CD4-positive, alpha-beta T cell treated with Interleukin-1 beta for 1 hour (primary cell): ENCODE measurements at regions not wholly inside any gene's neighbourhood (a gene's known extent, or its start where the extent isn't known, plus 50 kb on each side); places are given as distances from the start of the nearest gene placed in this dataset.

Experiments
- DNase-seq, 2 donors: peaks; one replicate each; pipeline ENCODE4 v3.0.0-alpha.2; 2020 to 2022

- no peak for DNase-seq
Observed at GRCh38 chr4:32203340-32203739, 1483.2 kb downstream of the PCDH7 start.

- no peak for DNase-seq
Observed at GRCh38 chr4:32206756-32207155, 1486.6 kb downstream of the PCDH7 start.

DNA sequence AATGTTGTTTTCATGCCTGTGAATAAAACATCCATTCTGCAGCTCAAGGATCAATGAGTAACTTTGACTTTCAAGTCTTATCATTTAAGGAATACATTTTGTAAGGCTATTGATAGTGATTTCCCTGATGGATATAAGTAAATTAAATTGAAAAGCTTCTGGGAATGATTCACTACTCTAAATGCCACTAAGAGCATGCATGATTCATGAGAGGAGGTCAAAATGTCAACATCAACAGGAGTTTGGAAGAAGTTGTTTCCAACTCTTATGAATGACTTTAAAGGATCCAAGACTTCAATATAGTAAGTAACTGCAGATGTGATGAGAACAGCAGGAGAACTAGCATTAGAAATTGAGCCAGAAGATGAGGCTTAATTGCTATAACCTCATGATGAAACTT is 1487.3 kb downstream of the PCDH7 start:
- DNase-seq: no peak

GRCh38 chr4:32215277-32215676 is 1495.1 kb downstream of the PCDH7 start:
- no peak for DNase-seq

DNA sequence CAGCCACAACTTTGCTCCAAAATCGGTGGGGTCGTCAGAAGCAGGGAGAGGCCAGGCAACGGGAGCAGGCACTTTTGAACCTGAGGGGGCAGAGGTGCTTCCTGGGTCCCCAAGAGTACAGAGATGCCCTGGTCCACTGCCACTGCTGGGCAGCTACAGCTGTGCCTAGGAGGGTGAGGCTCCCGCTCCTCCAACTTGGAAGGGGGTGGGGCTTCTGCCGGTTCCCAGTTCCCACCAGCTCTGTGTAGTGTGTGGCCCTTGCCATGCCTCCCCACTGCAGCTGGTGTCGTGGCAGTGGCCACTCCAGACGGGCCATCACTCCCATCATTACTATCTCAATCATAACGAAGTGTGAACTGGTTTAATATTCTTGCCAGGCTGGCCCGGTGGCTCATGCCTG is 1496.3 kb downstream of the PCDH7 start:
- DNase-seq: no peak

- DNase-seq: no peak
Observed at GRCh38 chr4:32219306-32220075, 1499.3 kb downstream of the PCDH7 start.

DNA sequence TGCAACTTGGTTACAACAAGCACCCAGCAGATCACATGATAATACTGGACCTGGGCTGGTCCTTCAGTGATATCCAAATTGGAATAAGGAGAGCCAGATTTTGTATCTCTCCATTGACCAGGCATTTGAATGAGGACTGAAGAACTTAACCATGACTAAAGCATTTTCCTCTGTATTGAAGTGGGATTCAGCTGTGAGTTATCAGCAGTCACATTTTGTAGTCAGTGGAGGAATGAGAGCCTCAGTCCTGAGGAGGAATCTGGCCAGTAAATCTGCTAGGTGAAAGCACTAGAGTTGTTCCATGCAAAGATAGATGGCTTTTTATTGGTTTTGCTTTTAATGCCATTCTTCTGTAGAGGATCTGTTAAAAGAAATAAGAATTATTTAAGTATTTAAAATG is 1506.0 kb downstream of the PCDH7 start:
- no peak for DNase-seq

DNA sequence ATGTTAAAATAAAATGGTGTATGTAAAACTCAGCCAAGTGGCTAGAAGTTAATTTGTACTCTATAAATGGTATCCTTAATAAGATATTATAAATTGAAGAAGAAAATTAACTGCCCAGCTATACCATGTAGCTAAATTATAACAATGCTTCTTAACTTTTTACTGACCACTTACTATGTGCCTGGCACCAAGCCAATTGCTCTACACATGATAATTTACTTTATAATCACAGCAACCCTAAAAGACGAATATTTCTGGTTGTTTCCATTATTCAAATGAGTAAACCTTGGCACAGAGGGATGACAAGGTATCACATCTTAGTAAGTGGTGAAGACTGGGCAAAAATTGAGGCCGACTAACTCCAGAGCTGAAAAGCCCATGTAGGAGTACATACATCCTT is 1506.6 kb downstream of the PCDH7 start:
- DNase-seq: no peak

DNA sequence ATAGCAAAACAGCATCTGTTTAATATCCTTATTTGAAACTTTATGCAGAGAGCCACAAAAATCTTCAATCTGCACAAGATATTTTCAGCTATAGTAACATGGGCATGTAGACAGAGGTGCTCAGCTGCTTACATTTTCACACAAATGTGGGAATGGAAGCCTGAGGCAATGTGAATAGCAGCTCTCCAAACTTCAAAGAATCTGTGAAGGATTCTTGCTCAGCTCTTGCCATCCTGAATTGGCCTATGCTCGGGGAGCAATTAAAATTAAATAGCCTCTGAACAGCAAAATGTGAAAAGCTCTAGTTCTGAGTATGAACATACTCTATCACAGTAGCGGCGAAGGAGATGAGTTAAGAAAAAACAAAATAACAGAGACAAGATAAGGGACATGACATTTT is 1523.8 kb downstream of the PCDH7 start:
- no peak for DNase-seq

GRCh38 chr4:32249040-32249439 is 1528.9 kb downstream of the PCDH7 start:
- no peak for DNase-seq

DNA sequence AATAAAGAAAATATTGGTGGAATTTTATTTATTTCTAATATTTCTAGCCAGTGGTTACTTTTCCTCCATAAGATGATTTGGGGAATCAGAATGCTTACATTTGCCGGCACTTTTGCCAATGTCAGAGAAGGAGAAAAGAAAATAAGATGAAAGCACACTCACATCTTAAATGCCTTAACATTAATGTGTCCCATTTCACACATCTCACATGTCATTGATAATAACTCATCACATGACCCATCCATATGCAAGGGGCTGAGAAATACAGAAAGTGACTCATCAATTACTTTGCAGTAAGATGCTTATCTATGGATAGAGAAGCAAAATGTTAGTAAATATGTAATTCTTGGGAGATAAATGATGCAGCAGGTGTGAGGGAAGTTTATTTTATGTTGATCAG is 1531.0 kb downstream of the PCDH7 start:
- no peak for DNase-seq

- DNase-seq: no peak
Observed at GRCh38 chr4:32251926-32252325, 1531.8 kb downstream of the PCDH7 start.

DNA sequence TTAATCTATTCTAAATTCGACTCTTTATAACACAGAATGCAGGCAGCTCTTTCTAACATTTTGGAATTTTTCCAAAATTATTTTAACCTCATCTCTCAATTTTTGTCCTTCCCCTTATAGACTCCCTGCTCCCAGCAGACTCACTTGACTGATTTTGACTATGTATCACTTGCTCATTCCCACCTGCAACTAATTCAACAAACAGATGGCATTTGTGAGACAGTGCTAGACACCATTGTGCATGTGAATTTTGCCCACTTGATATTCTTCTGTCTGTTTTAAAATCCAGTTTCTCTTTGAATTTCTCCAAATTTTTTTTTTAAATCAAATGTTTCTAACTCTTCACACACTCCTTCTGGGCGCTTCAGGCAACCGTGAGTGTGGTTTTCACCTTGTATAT is 1534.0 kb downstream of the PCDH7 start:
- no peak for DNase-seq

GRCh38 chr4:32258986-32259385 is 1538.8 kb downstream of the PCDH7 start:
- no peak for DNase-seq

DNA sequence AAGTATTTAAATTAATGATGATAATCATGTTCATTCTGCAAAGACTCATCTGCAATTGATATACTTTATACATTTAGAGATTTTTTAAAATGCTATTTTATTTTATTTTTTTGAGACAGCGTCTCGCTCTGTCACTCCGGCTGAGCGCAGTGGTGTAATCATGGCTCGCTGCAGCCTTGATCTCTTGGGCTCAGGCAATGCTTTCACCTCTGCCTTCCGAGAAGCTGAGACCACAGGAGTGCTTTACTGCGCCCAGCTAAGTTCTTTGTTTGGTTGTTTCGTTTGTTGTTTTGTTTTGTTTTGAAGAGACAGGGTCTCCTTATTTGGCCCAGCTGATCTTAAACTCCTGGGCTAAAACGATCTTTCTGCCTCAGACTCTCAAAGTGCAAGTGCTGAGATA is 1541.0 kb downstream of the PCDH7 start:
- DNase-seq: no peak

DNA sequence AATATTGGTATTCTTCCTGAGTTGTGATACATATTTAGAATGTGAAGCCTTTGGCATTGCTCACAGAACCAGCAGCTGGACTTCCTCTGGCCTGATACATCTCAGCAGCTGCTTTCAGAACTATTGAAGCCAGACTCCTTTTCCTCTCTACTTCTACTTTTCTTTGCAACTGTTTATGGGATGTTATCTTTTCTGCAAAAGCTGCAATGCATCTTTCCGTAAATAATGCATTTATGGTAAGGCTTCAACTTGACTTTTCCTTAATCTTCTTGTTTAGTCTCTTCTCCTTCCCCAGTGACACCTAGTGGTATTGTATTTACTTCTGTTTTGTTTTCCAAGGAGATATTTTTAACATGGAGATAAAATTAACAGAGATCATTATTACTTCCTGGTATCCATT is 1548.7 kb downstream of the PCDH7 start:
- no peak for DNase-seq

DNA sequence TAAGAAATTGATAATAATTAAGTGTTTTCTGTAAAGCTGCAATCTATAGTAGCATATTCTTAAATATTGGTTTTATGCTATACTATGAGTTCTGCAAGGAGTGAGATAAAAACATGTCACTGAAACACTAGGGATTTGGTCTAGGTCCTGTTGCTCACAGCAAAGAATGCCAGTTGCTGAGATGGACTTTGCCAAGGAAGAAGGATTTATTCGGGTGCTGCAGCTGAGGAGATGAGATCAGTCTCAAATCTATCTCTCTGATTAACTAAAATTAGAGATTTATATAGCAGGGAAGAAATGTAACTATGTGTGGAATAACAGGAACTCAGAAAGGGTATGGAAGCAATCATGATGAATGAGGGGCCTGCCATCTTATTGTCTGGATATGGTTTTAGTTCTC is 1569.9 kb downstream of the PCDH7 start:
- no peak for DNase-seq

DNA sequence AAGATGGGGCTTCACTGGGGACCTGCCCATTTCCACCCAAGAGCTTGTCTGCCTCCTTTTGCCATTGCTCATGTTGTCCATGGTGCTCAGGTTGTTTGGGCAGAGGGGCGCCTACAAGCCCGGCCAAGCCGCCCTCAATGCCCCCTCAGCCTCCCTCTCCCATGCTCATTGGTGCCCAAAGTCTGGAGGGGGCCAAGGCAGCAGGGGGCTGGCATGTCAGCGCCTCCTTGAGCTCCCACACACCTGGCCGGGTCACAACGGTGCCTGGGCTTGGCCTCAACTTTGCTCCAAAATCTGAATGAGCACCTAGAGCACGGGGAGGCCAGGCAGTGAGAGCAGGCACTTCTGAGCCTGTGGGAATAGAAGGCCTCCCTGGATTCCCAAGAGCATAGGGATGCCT is 1598.8 kb downstream of the PCDH7 start:
- DNase-seq: no peak

DNA sequence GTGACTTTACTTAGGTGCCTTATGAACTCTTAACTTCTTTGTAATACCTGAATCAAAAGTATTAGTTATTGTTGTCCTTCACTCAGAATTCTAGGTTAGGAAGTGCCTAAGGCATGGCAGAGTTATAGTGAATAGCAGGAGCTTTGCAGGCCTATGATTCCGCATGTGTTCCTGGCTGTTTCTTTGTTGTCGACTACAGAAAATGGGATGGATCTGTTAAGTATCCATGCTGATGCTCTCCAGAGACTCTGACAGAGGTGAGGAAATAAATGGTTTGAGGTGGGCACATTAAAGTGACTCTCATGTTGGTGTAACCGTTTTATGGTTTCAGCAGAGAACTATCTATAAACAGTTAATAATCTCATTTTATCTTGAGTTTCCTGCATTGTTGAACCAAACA is 1601.3 kb downstream of the PCDH7 start:
- DNase-seq: no peak

- DNase-seq: no peak
Observed at GRCh38 chr4:32334759-32335158, 1614.6 kb downstream of the PCDH7 start.

DNA sequence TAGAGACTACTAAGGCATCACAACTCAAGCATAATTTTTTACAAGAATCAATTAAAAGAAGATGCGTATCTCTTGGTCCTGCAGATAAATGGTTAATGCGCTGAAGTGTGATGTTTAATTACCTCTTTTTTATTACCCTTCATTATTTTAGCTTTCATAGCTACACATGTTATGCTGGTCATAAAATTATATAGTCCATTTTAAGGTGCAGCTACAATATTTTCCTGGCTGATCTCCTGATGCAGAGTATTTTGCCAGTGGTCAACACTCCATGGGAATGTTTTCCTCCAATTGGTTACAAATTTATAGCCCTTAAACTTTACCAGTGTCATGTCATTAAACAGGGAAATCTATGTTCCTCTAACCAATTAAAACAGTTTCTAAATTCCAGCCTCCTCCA is 1617.2 kb downstream of the PCDH7 start:
- DNase-seq: no peak

DNA sequence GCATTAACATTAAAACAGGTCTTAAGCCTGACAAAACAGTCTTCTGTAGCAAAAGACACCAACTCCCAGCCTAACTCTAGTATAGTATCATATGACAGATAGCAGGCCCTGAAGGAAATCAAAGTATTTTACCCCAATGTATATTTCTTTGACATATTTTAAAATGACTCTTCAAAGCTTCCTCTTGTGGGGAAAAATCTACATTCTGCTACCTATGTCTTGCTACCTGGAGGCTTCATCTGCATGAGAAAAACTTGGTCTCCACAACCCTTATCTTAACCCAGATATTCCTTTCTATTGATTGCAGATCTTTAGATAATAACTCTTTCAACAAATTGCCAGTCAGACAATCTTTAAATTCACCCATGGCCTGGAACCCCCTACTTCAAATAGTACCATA is 1620.4 kb downstream of the PCDH7 start:
- no peak for DNase-seq

DNA sequence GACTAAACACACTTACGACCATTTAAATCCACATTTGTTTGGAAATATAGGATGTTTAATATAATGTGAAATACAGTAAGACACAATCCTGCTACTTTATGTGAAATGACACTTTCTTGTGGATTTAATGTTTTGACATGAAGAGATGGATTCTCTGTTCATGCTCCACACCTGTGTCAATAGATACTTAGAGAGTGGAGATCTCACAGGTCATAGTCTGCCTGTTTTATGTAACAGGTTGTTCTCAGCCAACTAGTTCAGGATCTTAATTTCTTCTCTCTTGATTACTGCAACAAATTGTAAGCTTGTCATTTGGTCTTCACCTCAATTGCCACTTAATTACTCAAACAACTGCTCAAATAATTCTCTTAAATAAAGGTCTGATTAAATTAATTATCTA is 1621.2 kb downstream of the PCDH7 start:
- no peak for DNase-seq

DNA sequence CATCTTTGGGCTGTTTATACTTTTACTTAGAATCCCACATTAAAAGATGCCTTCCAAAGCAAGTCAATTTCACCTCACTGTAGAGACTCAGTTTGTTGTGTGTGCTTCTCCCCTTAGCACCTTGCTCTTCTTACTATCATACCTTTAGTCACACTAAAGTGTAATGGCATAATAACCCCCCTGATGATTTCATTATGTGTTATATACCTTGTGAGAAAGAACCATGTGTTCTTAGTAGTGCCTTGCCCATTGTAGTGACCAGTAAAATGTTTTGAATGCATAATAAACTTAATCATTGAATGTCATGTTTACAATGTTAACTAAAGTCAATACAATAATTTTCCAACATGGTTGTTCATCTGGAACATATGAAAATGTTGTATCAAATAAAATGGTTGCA is 1621.9 kb downstream of the PCDH7 start:
- no peak for DNase-seq

DNA sequence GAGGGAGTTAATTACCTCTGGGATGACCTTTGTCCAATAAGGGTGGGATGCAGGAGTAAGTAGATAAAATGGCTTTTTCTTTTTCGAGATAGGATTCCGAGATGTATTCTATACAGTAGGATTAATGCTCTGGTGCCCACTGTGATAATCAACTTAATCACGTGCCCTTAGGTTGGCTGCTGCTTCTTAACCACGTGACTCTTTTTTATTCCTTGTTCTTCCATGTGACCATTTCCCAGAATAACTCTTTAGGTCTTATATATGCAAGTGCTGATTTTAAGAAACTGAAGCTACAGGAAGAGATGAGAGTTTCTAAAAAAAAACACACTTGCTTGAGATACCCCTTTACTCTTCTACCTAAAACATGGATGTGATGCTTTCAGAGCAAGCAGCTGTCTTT is 1628.9 kb downstream of the PCDH7 start:
- DNase-seq: no peak

- no peak for DNase-seq
Observed at GRCh38 chr4:32374206-32374605, 1654.0 kb downstream of the PCDH7 start.
